ENCODE measurements at regions not wholly inside any gene's neighbourhood (a gene's known extent, or its start where the extent isn't known, plus 50 kb on each side); places are given as distances from the start of the nearest gene placed in this dataset.

DNA sequence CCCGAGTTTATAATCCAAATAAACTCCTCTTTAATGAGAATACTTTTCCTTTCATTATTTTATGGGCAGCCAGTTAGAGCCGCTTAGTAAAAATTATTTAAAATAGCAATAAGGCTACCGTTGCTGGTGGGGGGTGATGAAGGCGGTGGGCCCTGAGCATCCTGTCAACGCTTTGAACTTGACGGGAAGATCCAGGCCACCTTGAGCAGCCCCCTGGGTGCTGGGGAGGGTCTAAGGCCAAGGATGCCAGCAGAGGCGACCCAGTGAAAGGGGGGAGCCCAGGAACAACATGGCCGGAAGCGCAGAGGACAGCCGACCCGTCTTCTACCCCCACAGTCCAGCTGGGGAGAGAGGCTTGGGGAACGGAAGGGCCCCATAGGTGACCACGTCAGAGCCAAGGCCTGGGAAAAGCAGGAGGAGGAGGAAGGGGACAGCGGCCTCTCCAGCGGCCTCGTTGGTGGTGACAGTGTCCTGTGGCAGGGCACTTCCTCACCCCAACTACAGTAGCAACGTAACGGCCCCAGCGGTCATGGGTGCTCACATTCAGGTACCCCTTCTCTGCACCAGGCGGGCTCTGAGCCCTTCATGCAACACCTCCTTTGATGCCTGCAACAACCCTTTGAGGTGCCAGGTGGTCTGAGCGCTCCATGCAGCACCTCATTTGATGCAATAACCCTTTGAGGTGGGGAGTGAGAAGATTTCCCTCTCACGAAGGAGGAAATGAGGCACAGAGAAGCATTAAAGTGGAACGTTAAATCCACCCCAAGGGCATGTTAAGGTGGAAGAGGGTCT is 695.3 kb downstream of the TBC1D22A start:
- H3K4me1 ChIP-seq (ENCODE audit: insufficient read depth, low read length), result no peaks in the 10 kb centered on the region
- H3K9ac ChIP-seq (ENCODE audit: insufficient read depth, low read depth, low read length), result no peak overlapping the region
- ATAC-seq (no peak), FAIRE-seq (no peak), DNase-seq (ENCODE audit: low spot score) (no peak)
- ChIA-PET POLR2A (no interaction called here), CTCF (ENCODE audit: low intra/inter-chr PET ratio, low total read pairs) (no interaction called here)
- no peak overlapping the region for H3K27ac ChIP-seq (ENCODE audit: extremely low read length, insufficient read depth, low read length)
- no peak for TF ChIP-seq ZFP90 (CRISPR knock-in tag; IDR thresholded peaks at IDR 0.05; ENCODE audit: borderline replicate concordance)
- no peak for TF ChIP-seq KDM5A (IDR thresholded peaks at IDR 0.05; ENCODE audit: borderline replicate concordance, low read length)
- TF ChIP-seq ZNF687 (CRISPR knock-in tag; IDR thresholded peaks at IDR 0.05), result no peak
- TF ChIP-seq PPARG (CRISPR knock-in tag; conservative IDR thresholded peaks at IDR 0.05), result no peak
- TF ChIP-seq, protein P1, sequence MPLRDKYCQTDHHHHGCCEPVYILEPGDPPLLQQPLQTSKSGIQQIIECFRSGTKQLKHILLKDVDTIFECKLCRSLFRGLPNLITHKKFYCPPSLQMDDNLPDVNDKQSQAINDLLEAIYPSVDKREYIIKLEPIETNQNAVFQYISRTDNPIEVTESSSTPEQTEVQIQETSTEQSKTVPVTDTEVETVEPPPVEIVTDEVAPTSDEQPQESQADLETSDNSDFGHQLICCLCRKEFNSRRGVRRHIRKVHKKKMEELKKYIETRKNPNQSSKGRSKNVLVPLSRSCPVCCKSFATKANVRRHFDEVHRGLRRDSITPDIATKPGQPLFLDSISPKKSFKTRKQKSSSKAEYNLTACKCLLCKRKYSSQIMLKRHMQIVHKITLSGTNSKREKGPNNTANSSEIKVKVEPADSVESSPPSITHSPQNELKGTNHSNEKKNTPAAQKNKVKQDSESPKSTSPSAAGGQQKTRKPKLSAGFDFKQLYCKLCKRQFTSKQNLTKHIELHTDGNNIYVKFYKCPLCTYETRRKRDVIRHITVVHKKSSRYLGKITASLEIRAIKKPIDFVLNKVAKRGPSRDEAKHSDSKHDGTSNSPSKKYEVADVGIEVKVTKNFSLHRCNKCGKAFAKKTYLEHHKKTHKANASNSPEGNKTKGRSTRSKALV (CRISPR knock-in tag; IDR thresholded peaks at IDR 0.05), result no peak
- TF ChIP-seq PAWR (CRISPR knock-in tag; IDR thresholded peaks at IDR 0.05; ENCODE audit: borderline replicate concordance), result no peak
- TF ChIP-seq KAT7 (CRISPR knock-in tag; IDR thresholded peaks at IDR 0.05; ENCODE audit: borderline replicate concordance), result no peak
- no peak for TF ChIP-seq ZNF546 (CRISPR knock-in tag; conservative IDR thresholded peaks at IDR 0.05)
- no peak for TF ChIP-seq PHF8 (CRISPR knock-in tag; IDR thresholded peaks at IDR 0.05)
- no peak for TF ChIP-seq ZSCAN12 (CRISPR knock-in tag; IDR thresholded peaks at IDR 0.05)
- no peak for TF ChIP-seq ZNF446 (CRISPR knock-in tag; IDR thresholded peaks at IDR 0.05)
- no peak for TF ChIP-seq ZNF574 (CRISPR knock-in tag; IDR thresholded peaks at IDR 0.05)
- no peak for TF ChIP-seq ZNF766 (CRISPR knock-in tag; IDR thresholded peaks at IDR 0.05; ENCODE audit: borderline replicate concordance)
- no peaks in the 10 kb centered on the region; a peak in 1 of 5 replicates for H3K27me3 ChIP-seq (ENCODE audit: control insufficient read depth in 1 of 2, insufficient read depth in 2 of 2, low read length in 2 of 2)
- no peaks in the 10 kb centered on the region for H4K20me1 ChIP-seq (ENCODE audit: insufficient read depth, low read length)
- no peaks in the 10 kb centered on the region for H3K36me3 ChIP-seq (replicated peaks in 1 of 2; ENCODE audit: control insufficient read depth in 1 of 2, insufficient read depth in 2 of 2, low read length in 2 of 2)
- no peaks in the 10 kb centered on the region for H3K9me3 ChIP-seq (ENCODE audit: low read length)
- in situ Hi-C loops (cut with HindIII; ENCODE audit: extremely low pct_ligation_motif_present, low pct_unique_long_range_greater_than_20kb), result no loop called here
- intact Hi-C loops (cut with micrococcal nuclease; ENCODE audit: unreplicated experiment), result no loop called here
- no peaks in the 10 kb centered on the region for H3K79me2 ChIP-seq (ENCODE audit: insufficient read depth, low read length)
- WGBS (ENCODE audit: low lambda C conversion rate), result 40% methylated on average over 15 of the region's 23 CpGs
- no peak overlapping the region for H3K4me2 ChIP-seq (ENCODE audit: low read depth, low read length)
- H2AFZ ChIP-seq (ENCODE audit: low read length), result no peak overlapping the region
- BruUV-seq (replicated peaks), result no TSS peak
- H3K4me3 ChIP-seq (replicated peaks in 1 of 3; ENCODE audit: insufficient read depth in 1 of 3, low read depth in 2 of 3, low read length in 3 of 3), result no peak overlapping the region

All from HepG2 (cell line).